GM23338 (cell line): ENCODE measurements at regions not wholly inside any gene's neighbourhood (a gene's known extent, or its start where the extent isn't known, plus 50 kb on each side); places are given as distances from the start of the nearest gene placed in this dataset.

ENCODE experiments used
- ATAC-seq: fragments of 200-7000 bp; cut with Tn5 transposase; 3 replicates; pipeline ENCODE4 v1.9.1; 2020
- DNase-seq: peaks from one replicate; pipeline ENCODE4 v3.0.0-alpha.2; 2015; ENCODE audit warnings: low spot score
- H2AFZ ChIP-seq: fragments of 200-600 bp; sonication (generic); 2 replicates; pipeline ENCODE4 v1.8.0; 2016; ENCODE audit warnings: antibody characterized with exemption, mild to moderate bottlenecking, moderate library complexity
- H3F3A ChIP-seq: fragments of 200-600 bp; sonication (generic); replicated peaks from 2 replicates; pipeline ENCODE4 v1.8.0; 2017; ENCODE audit warnings: antibody characterized with exemption, mixed run types, low read depth
- H3K27ac ChIP-seq: fragments of 200-600 bp; sonication (generic); 2 replicates; pipeline ENCODE4 v1.6.1; 2016; ENCODE audit warnings: low read depth
- H3K27me3 ChIP-seq: fragments of 200-600 bp; sonication (generic); 2 replicates; pipeline ENCODE4 v1.8.0; 2016; ENCODE audit warnings: mild to moderate bottlenecking, mixed run types, moderate library complexity; ENCODE audit not compliant: insufficient read depth
- H3K36me3 ChIP-seq: fragments of 200-600 bp; sonication (generic); 2 replicates; pipeline ENCODE4 v1.8.0; 2016; ENCODE audit warnings: mild to moderate bottlenecking; ENCODE audit not compliant: insufficient read depth
- H3K4me1 ChIP-seq: fragments of 200-600 bp; sonication (generic); 2 replicates; pipeline ENCODE4 v1.8.0; 2016; ENCODE audit warnings: mild to moderate bottlenecking, moderate library complexity; ENCODE audit not compliant: insufficient read depth
- H3K4me2 ChIP-seq: fragments of 200-600 bp; sonication (generic); 2 replicates; pipeline ENCODE4 v1.7.1; 2017; ENCODE audit warnings: mixed run types
- H3K4me3 ChIP-seq: fragments of 200-600 bp; sonication (generic); 2 replicates; pipeline ENCODE4 v1.6.1; 2016; ENCODE audit warnings: mixed run types
- H3K79me2 ChIP-seq: fragments of 200-600 bp; sonication (generic); replicated peaks from 2 replicates; pipeline ENCODE4 v1.8.0; 2017; ENCODE audit warnings: mild to moderate bottlenecking; ENCODE audit not compliant: insufficient read depth
- H3K9me2 ChIP-seq: fragments of 200-600 bp; sonication (generic); 2 replicates; pipeline ENCODE4 v1.8.0; 2017; ENCODE audit not compliant: insufficient read depth
- H4K20me1 ChIP-seq: fragments of 200-600 bp; sonication (generic); replicated peaks from 2 replicates; pipeline ENCODE4 v1.8.0; 2017; ENCODE audit warnings: mild to moderate bottlenecking; ENCODE audit not compliant: insufficient read depth
- H3K27ac Mint-ChIP-seq: 2 replicates; pipeline ENCODE4 v1.8.0; 2020; ENCODE audit warnings: inconsistent platforms, mild to moderate bottlenecking, moderate library complexity, mixed read lengths
- H3K27me3 Mint-ChIP-seq: 3 replicates; pipeline ENCODE4 v1.8.0; 2022; ENCODE audit warnings: low read depth, mild to moderate bottlenecking, moderate library complexity, mixed read lengths, inconsistent platforms; ENCODE audit not compliant: insufficient read depth, poor library complexity
- H3K36me3 Mint-ChIP-seq: 3 replicates; pipeline ENCODE4 v1.8.0; 2021; ENCODE audit warnings: low read depth, mild to moderate bottlenecking, inconsistent platforms, moderate library complexity, mixed read lengths
- H3K4me1 Mint-ChIP-seq: 3 replicates; pipeline ENCODE4 v1.8.0; 2020; ENCODE audit warnings: mild to moderate bottlenecking, inconsistent platforms, mixed read lengths
- H3K4me3 Mint-ChIP-seq: 3 replicates; pipeline ENCODE4 v1.8.0; 2021; ENCODE audit warnings: moderate library complexity, mild to moderate bottlenecking, inconsistent platforms, mixed read lengths
- H3K9me3 Mint-ChIP-seq: 3 replicates; pipeline ENCODE4 v1.8.0; 2020; ENCODE audit warnings: moderate library complexity, mild to moderate bottlenecking, inconsistent platforms, mixed read lengths
- ETS1 ChIP-seq: IDR thresholded peaks from 2 replicates; pipeline ENCODE4 v1.6.1; 2016; ENCODE audit warnings: antibody characterized with exemption
- EZH2 ChIP-seq: fragments of 200-600 bp; sonication (generic); IDR thresholded peaks from one replicate; pipeline ENCODE4 v1.8.0; 2017; ENCODE audit warnings: antibody characterized with exemption, mild to moderate bottlenecking, low read depth; ENCODE audit not compliant: unreplicated experiment
- POLR2AphosphoS5 ChIP-seq: IDR thresholded peaks from 2 replicates; pipeline ENCODE4 v1.6.1; 2016; ENCODE audit warnings: antibody characterized with exemption, low read depth
- STAT1 ChIP-seq: IDR thresholded peaks from one replicate; pipeline ENCODE4 v1.6.1; 2016; ENCODE audit warnings: antibody characterized with exemption; ENCODE audit not compliant: unreplicated experiment
- ZNF462 ChIP-seq: fragments of 250-450 bp; sonication (Bioruptor Pico); IDR thresholded peaks from 2 replicates; pipeline ENCODE4 v1.5.0; 2020; ENCODE audit warnings: mild to moderate bottlenecking, moderate library complexity

GRCh38 chr7:9127901-9128300 lies 694.5 kb downstream of the NXPH1 start:
- Histone ChIP-seq H4K20me1 (no peaks in the 10 kb centered on the region), H3F3A (no peaks in the 10 kb centered on the region), H2AFZ (no peak overlapping the region), H3K27ac (no peak overlapping the region), H3K4me2 (no peak overlapping the region), H3K4me3 (no peak overlapping the region), H3K9me2 (no peaks in the 10 kb centered on the region), H3K4me1 (peaks cover 10% of the 10 kb centered on the region; the same call in 1 of the 2 replicates), H3K27me3 (no peaks in the 10 kb centered on the region), H3K79me2 (no peaks in the 10 kb centered on the region), H3K36me3 (no peaks in the 10 kb centered on the region)
- peaks cover 2% of the 10 kb centered on the region; the same call in 1 of the 3 replicates for H3K9me3 Mint-ChIP-seq
- no peak overlapping the region for H3K27ac Mint-ChIP-seq
- peaks cover 14% of the 10 kb centered on the region; the same call in 2 of the 3 replicates for H3K4me1 Mint-ChIP-seq
- no peak for TF ChIP-seq ZNF462 (CRISPR knock-in tag)
- TF ChIP-seq STAT1: no peak
- no peak for TF ChIP-seq POLR2AphosphoS5
- TF ChIP-seq EZH2: no peak
- no peak for TF ChIP-seq ETS1
- H3K36me3 Mint-ChIP-seq: 0 out of 3 replicates have a peak, but pooled peaks cover 2% of the 10 kb centered on the region
- no peak overlapping the region for H3K4me3 Mint-ChIP-seq
- no peaks in the 10 kb centered on the region for H3K27me3 Mint-ChIP-seq
- ATAC-seq (no peak), DNase-seq (no peak)
